Karpas-422 (cell line): ENCODE measurements at regions not wholly inside any gene's neighbourhood (a gene's known extent, or its start where the extent isn't known, plus 50 kb on each side); places are given as distances from the start of the nearest gene placed in this dataset.
"Not testable (repeated sequence)": the region's sequence is repeated elsewhere in the genome, so short reads cannot be mapped to it uniquely, and the experiment has no call there.

Source experiments
- DNase-seq: peaks from one replicate; pipeline ENCODE4 v3.0.0-alpha.2; 2015
- H2AFZ ChIP-seq: fragments of 200-600 bp; sonication (generic); 2 replicates; pipeline ENCODE4 v1.6.1; 2014; ENCODE audit warnings: antibody characterized with exemption, low read length, mixed read lengths
- H3K27ac ChIP-seq: fragments of 200-600 bp; sonication (generic); 2 replicates; pipeline ENCODE4 v1.5.1; 2014; ENCODE audit warnings: mild to moderate bottlenecking, low read length, moderate library complexity
- H3K27me3 ChIP-seq: fragments of 200-600 bp; sonication (generic); 2 replicates; pipeline ENCODE4 v1.6.1; 2014; ENCODE audit warnings: low read length, mixed read lengths
- H3K36me3 ChIP-seq: fragments of 200-600 bp; sonication (generic); 2 replicates; pipeline ENCODE4 v1.6.1; 2014; ENCODE audit warnings: low read length, mixed read lengths; ENCODE audit not compliant: insufficient read depth
- H3K4me1 ChIP-seq: fragments of 200-600 bp; sonication (generic); 2 replicates; pipeline ENCODE4 v1.6.1; 2014; ENCODE audit warnings: mild to moderate bottlenecking, low read length, mixed read lengths
- H3K4me2 ChIP-seq: fragments of 200-600 bp; sonication (generic); 2 replicates; pipeline ENCODE4 v1.6.1; 2014; ENCODE audit warnings: low read length, low read depth, mild to moderate bottlenecking; ENCODE audit not compliant: poor library complexity, severe bottlenecking
- H3K4me3 ChIP-seq: fragments of 200-600 bp; sonication (generic); 2 replicates; pipeline ENCODE4 v1.5.1; 2014; ENCODE audit warnings: mild to moderate bottlenecking, antibody characterized with exemption, low read length, mixed read lengths
- H3K79me2 ChIP-seq: fragments of 200-600 bp; sonication (generic); 2 replicates; pipeline ENCODE4 v1.6.1; 2014; ENCODE audit warnings: mild to moderate bottlenecking, low read length, mixed read lengths
- H3K9ac ChIP-seq: fragments of 200-600 bp; sonication (generic); 2 replicates; pipeline ENCODE4 v1.6.0; 2014; ENCODE audit warnings: low read length
- H3K9me2 ChIP-seq: fragments of 200-600 bp; sonication (generic), shearing (Covaris generic); replicated peaks from 2 replicates; pipeline ENCODE4 v1.6.0; 2014; ENCODE audit warnings: mild to moderate bottlenecking, low read length, moderate library complexity; ENCODE audit not compliant: insufficient read depth
- H3K9me3 ChIP-seq: fragments of 300-700, 200-600 bp; sonication (generic); 2 replicates; pipeline ENCODE4 v1.6.1; 2014; ENCODE audit warnings: low read length, mixed read lengths
- H4K20me1 ChIP-seq: fragments of 200-600 bp; sonication (generic); 2 replicates; pipeline ENCODE4 v1.6.1; 2014; ENCODE audit warnings: mild to moderate bottlenecking, antibody characterized with exemption, low read length, low read depth; ENCODE audit not compliant: insufficient read depth

GRCh38 chr9:29068461-29068860, 1495.2 kb upstream of the C9orf72 start:
- Histone ChIP-seq H3K36me3 (no peaks in the 10 kb centered on the region), H3K4me1 (no peaks in the 10 kb centered on the region), H3K27ac (no peak overlapping the region), H3K9me2 (no peaks in the 10 kb centered on the region), H4K20me1 (no peaks in the 10 kb centered on the region), H3K9ac (no peak overlapping the region), H3K9me3 (no peaks in the 10 kb centered on the region), H3K79me2 (no peaks in the 10 kb centered on the region), H3K4me2 (no peak overlapping the region), H2AFZ (no peak overlapping the region), H3K27me3 (no peaks in the 10 kb centered on the region), H3K4me3 (no peak overlapping the region)
- no peak for DNase-seq

GRCh38 chr9:29069376-29069775, 1496.1 kb upstream of the C9orf72 start:
- no peaks in the 10 kb centered on the region for H3K79me2 ChIP-seq
- no peaks in the 10 kb centered on the region for H3K27me3 ChIP-seq
- no peaks in the 10 kb centered on the region for H3K36me3 ChIP-seq
- H3K4me2 ChIP-seq = no peak overlapping the region
- H3K27ac ChIP-seq = no peak overlapping the region
- H3K9ac ChIP-seq = no peak overlapping the region
- H3K9me3 ChIP-seq = no peaks in the 10 kb centered on the region
- no peak overlapping the region for H2AFZ ChIP-seq
- no peak for DNase-seq
- H3K9me2 ChIP-seq = no peaks in the 10 kb centered on the region
- no peak overlapping the region for H3K4me3 ChIP-seq
- H3K4me1 ChIP-seq = no peaks in the 10 kb centered on the region
- no peaks in the 10 kb centered on the region for H4K20me1 ChIP-seq

- no peak overlapping the region for H2AFZ ChIP-seq
- no peak for DNase-seq
- H3K4me1 ChIP-seq = no peaks in the 10 kb centered on the region
- H3K4me3 ChIP-seq = no peak overlapping the region
- H3K9me2 ChIP-seq = no peaks in the 10 kb centered on the region
- no peaks in the 10 kb centered on the region for H3K79me2 ChIP-seq
- no peaks in the 10 kb centered on the region for H3K27me3 ChIP-seq
- no peak overlapping the region for H3K4me2 ChIP-seq
- no peak overlapping the region for H3K27ac ChIP-seq
- no peaks in the 10 kb centered on the region for H4K20me1 ChIP-seq
- H3K9me3 ChIP-seq = 0 out of 2 replicates have a peak, but pooled peaks cover 3% of the 10 kb centered on the region
- no peak overlapping the region for H3K9ac ChIP-seq
- H3K36me3 ChIP-seq = no peaks in the 10 kb centered on the region
These were observed 1504.9 kb upstream of the C9orf72 start for GRCh38 chr9:29078063-29078666.

GRCh38 chr9:29100762-29101161, 1527.5 kb upstream of the C9orf72 start:
- peak overlapping the region; percentile 27; the same call in 1 of the 2 replicates for H3K4me3 ChIP-seq
- H3K36me3 ChIP-seq = no peaks in the 10 kb centered on the region
- H4K20me1 ChIP-seq = no peaks in the 10 kb centered on the region
- H3K79me2 ChIP-seq = no peaks in the 10 kb centered on the region
- no peaks in the 10 kb centered on the region for H3K9me3 ChIP-seq
- peak overlapping the region; percentile 87 for H3K27ac ChIP-seq
- no peaks in the 10 kb centered on the region for H3K27me3 ChIP-seq
- peak overlapping the region; percentile 71 for H2AFZ ChIP-seq
- peak; percentile 88 for DNase-seq
- no peaks in the 10 kb centered on the region for H3K9me2 ChIP-seq
- no peak overlapping the region for H3K9ac ChIP-seq
- peaks cover 41% of the 10 kb centered on the region for H3K4me1 ChIP-seq
- peak overlapping the region; percentile 67 for H3K4me2 ChIP-seq

DNA sequence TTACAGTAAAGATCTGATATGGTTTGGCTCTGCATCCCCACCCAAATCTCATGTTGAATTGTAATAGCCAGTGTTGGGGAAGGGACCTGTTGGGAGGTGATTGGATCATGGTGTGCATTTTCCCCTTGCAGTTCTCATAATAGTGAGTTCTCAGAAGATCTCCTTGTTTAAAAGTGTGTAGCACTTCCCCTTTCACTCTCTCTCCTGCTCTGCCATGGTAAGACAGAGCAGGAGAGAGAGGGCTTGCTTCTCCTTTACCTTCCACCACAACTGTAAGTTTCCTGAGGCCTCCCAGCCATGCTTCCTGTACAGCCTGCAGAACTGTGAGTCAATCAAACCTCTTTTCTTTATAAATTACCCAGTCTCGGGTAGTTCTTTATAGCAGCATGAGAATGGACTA, 1530.9 kb upstream of the C9orf72 start:
- H3K9ac ChIP-seq, H4K20me1 ChIP-seq, H3K9me2 ChIP-seq, H3K4me3 ChIP-seq, H3K4me2 ChIP-seq, H3K36me3 ChIP-seq, H3K79me2 ChIP-seq, H3K9me3 ChIP-seq, H3K27me3 ChIP-seq: not testable (repeated sequence)
- Histone ChIP-seq H3K4me1 (peaks cover 41% of the 10 kb centered on the region), H3K27ac (peak overlapping the region; percentile 27; the same call in 1 of the 2 replicates), H2AFZ (peak overlapping the region; percentile 32; the same call in 1 of the 2 replicates)
- peak; percentile 54 for DNase-seq

DNA sequence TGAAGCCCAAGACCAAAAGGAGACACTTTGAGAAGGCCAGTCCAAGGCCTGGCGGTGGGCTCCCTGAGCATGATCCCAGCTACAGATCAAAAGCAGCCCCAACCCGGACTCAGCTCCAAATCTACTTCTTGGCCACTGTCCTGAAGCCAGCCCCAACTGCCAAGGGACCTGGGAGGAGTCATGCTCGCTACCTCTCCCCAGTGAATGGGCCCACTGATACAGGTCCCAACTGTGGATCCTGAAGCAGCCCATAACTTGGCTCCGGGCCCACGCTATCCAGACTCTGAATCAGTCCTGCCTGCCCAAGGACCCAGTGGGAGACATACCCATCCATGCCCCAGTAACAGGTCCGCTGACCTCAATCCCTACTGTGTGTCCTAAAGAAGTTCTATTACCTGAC, 1545.3 kb upstream of the C9orf72 start:
- Histone ChIP-seq H3K9me2 (no peaks in the 10 kb centered on the region), H2AFZ (no peak overlapping the region), H3K27me3 (no peaks in the 10 kb centered on the region), H3K27ac (no peak overlapping the region), H3K36me3 (no peaks in the 10 kb centered on the region), H3K9ac (no peak overlapping the region), H4K20me1 (no peaks in the 10 kb centered on the region), H3K9me3 (peaks cover 4% of the 10 kb centered on the region; the same call in 1 of the 2 replicates), H3K4me1 (no peaks in the 10 kb centered on the region), H3K4me2 (no peak overlapping the region), H3K79me2 (no peaks in the 10 kb centered on the region), H3K4me3 (no peak overlapping the region)
- DNase-seq = no peak

DNA sequence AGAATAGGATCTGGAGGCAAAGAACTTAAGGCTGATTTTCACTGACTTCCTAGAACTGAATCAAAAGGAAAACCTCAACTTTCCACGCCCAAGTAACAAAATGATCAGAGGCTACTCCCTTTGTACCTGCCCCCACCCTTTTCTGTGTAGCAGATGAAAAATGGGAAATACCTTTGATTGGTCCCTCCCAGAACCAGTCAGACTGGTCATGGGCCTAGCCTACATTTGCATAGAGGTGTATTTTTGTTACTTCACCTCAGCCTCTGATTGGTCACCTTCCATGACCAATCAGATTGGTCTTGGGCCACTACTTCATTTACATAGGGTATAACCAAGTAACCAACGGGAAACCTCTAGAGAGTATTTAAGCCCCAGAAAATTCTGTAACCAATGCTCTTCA, 1553.5 kb upstream of the C9orf72 start:
- H3K9ac ChIP-seq = no peak overlapping the region
- no peak overlapping the region for H3K4me2 ChIP-seq
- H3K4me3 ChIP-seq = no peak overlapping the region
- no peaks in the 10 kb centered on the region for H3K4me1 ChIP-seq
- H3K9me2 ChIP-seq = no peaks in the 10 kb centered on the region
- H3K36me3 ChIP-seq = no peaks in the 10 kb centered on the region
- H2AFZ ChIP-seq = no peak overlapping the region
- no peak for DNase-seq
- no peaks in the 10 kb centered on the region for H3K79me2 ChIP-seq
- H3K27ac ChIP-seq = no peak overlapping the region
- H3K27me3 ChIP-seq = no peaks in the 10 kb centered on the region
- no peaks in the 10 kb centered on the region for H4K20me1 ChIP-seq
- H3K9me3 ChIP-seq = peaks cover 28% of the 10 kb centered on the region

DNA sequence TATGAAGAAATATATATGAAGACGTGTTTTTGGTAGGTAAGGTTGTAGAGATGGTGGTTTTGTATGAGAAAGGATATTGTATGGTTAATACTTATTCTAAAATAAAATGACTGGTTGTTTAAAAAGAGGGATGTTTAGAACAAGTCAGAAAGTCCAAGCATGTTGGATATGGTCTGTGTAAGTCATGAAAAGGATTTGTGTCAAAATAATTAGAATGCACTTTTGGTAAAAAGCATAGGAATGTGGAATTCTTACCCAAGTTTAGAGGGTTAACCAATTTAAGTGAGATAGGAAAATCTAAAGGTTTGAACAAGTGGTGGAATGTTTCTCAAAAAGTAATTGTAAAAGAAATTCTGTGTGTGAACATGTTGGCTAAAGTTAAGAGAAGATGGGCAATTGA, 1556.5 kb upstream of the C9orf72 start:
- no peak overlapping the region for H3K27ac ChIP-seq
- DNase-seq = no peak
- H3K27me3 ChIP-seq = no peaks in the 10 kb centered on the region
- peaks cover 30% of the 10 kb centered on the region for H3K9me3 ChIP-seq
- no peaks in the 10 kb centered on the region for H3K9me2 ChIP-seq
- H2AFZ ChIP-seq = no peak overlapping the region
- H4K20me1 ChIP-seq = no peaks in the 10 kb centered on the region
- H3K79me2 ChIP-seq = no peaks in the 10 kb centered on the region
- H3K4me1 ChIP-seq = no peaks in the 10 kb centered on the region
- no peak overlapping the region for H3K4me2 ChIP-seq
- no peak overlapping the region for H3K4me3 ChIP-seq
- no peaks in the 10 kb centered on the region for H3K36me3 ChIP-seq
- no peak overlapping the region for H3K9ac ChIP-seq
